Peyer's patch (tissue), 4 donors: ENCODE measurements at regions not wholly inside any gene's neighbourhood (a gene's known extent, or its start where the extent isn't known, plus 50 kb on each side); places are given as distances from the start of the nearest gene placed in this dataset.

Source experiments
- CTCF ChIP-seq, 6 experiments: fragments of 450-650 bp in 4 of 6; fragments of 200-600 bp in 2 of 6; sonication (generic) in 1 of 6; IDR thresholded peaks; one replicate each; pipeline ENCODE4 v1.5.1; 2017 to 2019; ENCODE audit warnings: antibody characterized with exemption in 6 of 6, mild to moderate bottlenecking in 3 of 6, moderate library complexity in 1 of 6
- POLR2A ChIP-seq, 2 donors: fragments of 450-650 bp; IDR thresholded peaks; one replicate each; pipeline ENCODE4 v1.5.1; 2017; ENCODE audit warnings: antibody characterized with exemption in 2 of 2, mild to moderate bottlenecking in 2 of 2, moderate library complexity in 2 of 2

GRCh38 chr14:97723351-97723750 lies 926.2 kb downstream of the VRK1 start:
- TF ChIP-seq POLR2A (IDR thresholded peaks at IDR 0.05) (no peak), CTCF (IDR thresholded peaks at IDR 0.05) (no peak)
